Pancreas (tissue), 10 donors: ENCODE measurements at regions not wholly inside any gene's neighbourhood (a gene's known extent, or its start where the extent isn't known, plus 50 kb on each side); places are given as distances from the start of the nearest gene placed in this dataset.
A peak's percentile ranks its signal among the peaks of the same experiment; 100 is the strongest.

Experiments used
- ATAC-seq, 4 donors: fragments of 200-7000 bp; cut with Tn5 transposase; one replicate each; pipeline versions ENCODE4 v1.8.0 to v1.9.1; 2020; ENCODE audit warnings: mild to moderate bottlenecking in 4 of 4, moderate library complexity in 4 of 4
- DNase-seq, 6 donors: peaks; one replicate each; pipeline ENCODE4 v3.0.0-alpha.2; 2020
- FAIRE-seq: peaks from 2 replicates; lab custom pipeline; 2012; peaks lifted over from hg19 to GRCh38; lab: Jason Lieb, UNC
- H3K27ac ChIP-seq, 4 donors: fragments of 200-600 bp; sonication (generic); 1 replicate in 3 of 4; 2 replicates in 1 of 4; pipeline versions ENCODE4 v1.5.0 to v1.8.0; 2020
- H3K27me3 ChIP-seq, 4 donors: fragments of 200-600 bp; one replicate each; pipeline ENCODE4 v1.8.0; 2021
- H3K36me3 ChIP-seq, 3 donors: fragments of 200-600 bp; sonication (generic) in 1 of 3; one replicate each; pipeline versions ENCODE4 v1.5.0 to v1.8.0; 2020 to 2021
- H3K4me1 ChIP-seq, 3 donors: fragments of 200-600 bp; one replicate each; pipeline ENCODE4 v1.8.0; 2021
- H3K4me3 ChIP-seq, 4 donors: fragments of 200-600 bp; sonication (generic) in 2 of 4; one replicate each; pipeline versions ENCODE4 v1.5.0 to v1.8.0; 2020 to 2021
- H3K9me3 ChIP-seq, 4 donors: fragments of 200-600 bp; one replicate each; pipeline ENCODE4 v1.8.0; 2021
- CTCF ChIP-seq, 4 donors: fragments of 200-600 bp; sonication (generic) in 3 of 4; IDR thresholded peaks; one replicate each; pipeline versions ENCODE4 v1.5.0 to v1.8.0; 2021; ENCODE audit warnings: antibody characterized with exemption in 4 of 4
- WGBS, 2 donors: extraction: QIAGEN DNeasy Blood & Tissue Kit; methylation state at CpG; one replicate each; pipeline ENCODE4 v1.1.7; 2013; 5-methylcytosine and 5-hydroxymethylcytosine counted together
- intact Hi-C, 3 donors: fragments of 100-400 bp; cut with DNase I; formaldehyde crosslinking; loops; one replicate each; pipeline versions ENCODE4 v1.11.1 to v1.14.2; 2022
- donor health status: healthy with polysubstance abuse.
- donor health status: DM: no; HTN: no; CAD: no; lungs with moderate emphysema.
- donor health status: DM: no; HTN: no; CAD: no.
- donor health status: control.
- donor health status: control.
- donor health status: Bipolar disorder and iron deficiency.
- donor health status: DM: yes; HTN: yes; CAD: no.
- donor health status: DM: no; HTN: no; CAD: no.
- donor health status: DM: no; HTN: no; CAD: no.
- donor health status: DM: yes; HTN: yes; CAD: no.

GRCh38 chr17:72069586-72070202 lies 51.1 kb upstream of the SOX9 start:
- Histone ChIP-seq H3K9me3 (no peaks in the 10 kb centered on the region), H3K27me3 (no peaks in the 10 kb centered on the region), H3K4me1 (peaks cover 0 to 6% (median 0%) of the 10 kb centered on the region in 3 donors), H3K36me3 (no peaks in the 10 kb centered on the region), H3K4me3 (no peak overlapping the region), H3K27ac (peak overlapping the region in 1 of 4 donors; percentile 1)
- DNase-seq, result no peak
- TF ChIP-seq CTCF (IDR thresholded peaks at IDR 0.05), result no peak
- peak in 2 of 4 donors; percentile 14 to 29 for ATAC-seq
- WGBS, 2 donors, result 56 to 59% methylated on average over 2 of the region's 2 CpGs
- FAIRE-seq, result no peak
- intact Hi-C loops, result no loop called here
